Femur (tissue), 1 donor: ENCODE measurements at regions not wholly inside any gene's neighbourhood (a gene's known extent, or its start where the extent isn't known, plus 50 kb on each side); places are given as distances from the start of the nearest gene placed in this dataset.

Experiments
- DNase-seq: peaks from one replicate; pipeline ENCODE4 v3.0.0-alpha.2; 2017

- DNase-seq = no peak
Observed at GRCh38 chr4:52288212-52288855, 237.2 kb downstream of the SPATA18 start.

- DNase-seq = peak; percentile 85
Observed at GRCh38 chr4:52290466-52290865, 239.4 kb downstream of the SPATA18 start.

DNA sequence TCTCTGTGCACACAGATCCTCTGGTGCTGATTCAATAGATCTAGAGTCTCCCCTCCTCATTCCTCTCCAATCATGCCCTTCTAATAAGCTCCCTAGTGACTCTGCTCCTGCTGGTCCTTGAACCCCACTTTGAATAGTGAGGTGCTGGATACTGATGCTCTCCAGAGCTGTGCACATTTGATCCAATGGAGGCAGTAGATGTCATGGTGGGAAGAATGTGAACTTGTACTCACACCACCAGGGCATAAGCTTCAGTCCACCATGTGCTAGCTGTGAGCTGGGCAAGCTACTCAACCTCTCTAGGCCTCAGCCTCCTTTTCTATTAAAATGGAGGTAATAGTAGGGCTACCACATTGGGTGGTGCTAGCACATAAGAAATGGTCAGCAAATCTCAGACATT is 241.1 kb downstream of the SPATA18 start:
- DNase-seq = no peak

DNA sequence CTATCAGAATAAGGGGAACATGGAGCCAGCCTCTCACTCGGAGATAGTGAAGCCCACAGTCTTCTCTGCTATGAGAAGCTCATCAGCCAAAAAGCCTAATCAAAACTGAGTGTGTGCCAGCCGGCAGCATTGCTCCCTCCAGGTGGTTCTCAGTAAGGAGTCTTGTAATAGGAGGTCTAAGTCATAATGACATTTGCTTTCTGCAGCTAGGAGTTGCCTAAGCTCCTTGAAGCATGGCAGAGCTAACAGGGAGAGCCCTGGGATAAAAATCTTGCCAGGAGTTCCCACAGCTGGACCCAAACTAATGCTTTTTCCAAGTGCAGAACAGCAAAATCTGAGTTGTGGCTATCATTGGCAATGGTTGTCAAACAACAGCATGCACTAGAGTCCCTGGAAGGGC is 245.2 kb downstream of the SPATA18 start:
- DNase-seq = no peak

GRCh38 chr4:52298444-52298843 is 247.3 kb downstream of the SPATA18 start:
- DNase-seq = no peak

DNA sequence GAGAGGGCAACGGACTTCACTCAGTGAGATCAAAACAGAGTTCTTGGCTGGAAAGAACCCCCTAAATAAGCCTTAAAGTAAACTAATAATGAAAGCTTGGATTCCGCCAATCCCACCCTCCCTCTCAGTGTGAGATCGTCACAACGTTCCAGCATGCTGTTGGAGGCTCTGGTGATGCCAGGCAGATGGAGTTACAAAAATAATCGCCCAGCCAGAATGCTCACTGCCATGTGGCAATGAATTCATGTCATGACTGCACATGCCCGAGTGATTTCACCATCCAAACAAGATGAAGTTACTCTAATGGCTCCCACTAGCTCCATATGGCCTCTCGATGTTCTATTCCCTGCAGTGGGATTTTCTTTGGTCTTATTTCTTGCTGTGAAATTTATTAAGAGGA is 248.0 kb downstream of the SPATA18 start:
- DNase-seq = peak; percentile 43

DNA sequence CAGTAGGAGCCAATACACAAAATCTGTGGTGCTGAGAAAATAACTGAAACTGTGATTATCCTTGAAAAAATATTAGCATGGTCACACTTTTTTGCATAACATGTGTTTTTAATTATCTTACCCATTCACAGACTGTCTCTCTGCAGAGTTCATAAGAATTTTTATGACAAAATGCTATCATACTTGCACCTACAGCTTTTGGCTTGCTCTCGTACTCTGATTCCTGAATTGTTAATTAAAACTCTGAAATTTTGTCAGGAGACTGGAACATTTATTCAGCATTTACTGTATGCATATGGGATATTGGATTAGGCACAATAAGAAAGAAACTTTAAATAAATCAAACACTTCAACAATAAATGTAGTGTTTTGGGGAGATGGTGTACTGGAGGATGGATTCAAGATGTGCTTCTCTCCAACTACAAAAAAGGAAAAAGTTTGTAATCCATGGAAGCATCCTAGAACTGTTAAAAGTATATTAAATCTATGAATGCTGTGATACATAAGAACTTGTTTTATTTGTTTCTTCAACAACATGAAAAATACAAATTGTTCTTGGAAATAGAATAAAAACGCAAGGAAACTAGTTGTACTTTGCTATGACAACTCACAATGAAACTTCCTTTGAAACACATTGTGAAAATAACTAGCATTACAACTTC is 260.5 kb downstream of the SPATA18 start:
- DNase-seq = no peak

DNA sequence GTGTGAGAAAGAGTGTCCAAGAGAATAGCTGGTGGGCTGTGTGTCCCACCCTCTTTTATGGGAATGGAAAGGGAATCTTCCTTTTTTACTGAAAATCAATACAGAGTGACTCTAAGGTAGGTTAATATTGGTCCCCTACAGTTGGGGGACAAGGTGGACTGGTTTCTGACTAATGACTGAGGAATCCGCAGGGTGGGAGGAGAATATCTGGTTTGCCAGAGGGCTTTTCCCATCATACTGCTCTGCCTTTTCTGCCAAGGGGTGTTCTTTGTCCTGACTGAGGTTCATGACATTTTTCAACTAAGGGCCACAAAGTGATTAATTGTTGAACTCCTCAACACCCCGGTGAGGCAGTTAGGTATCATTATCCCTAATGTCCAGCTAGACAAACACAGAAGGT is 261.6 kb downstream of the SPATA18 start:
- DNase-seq = no peak

DNA sequence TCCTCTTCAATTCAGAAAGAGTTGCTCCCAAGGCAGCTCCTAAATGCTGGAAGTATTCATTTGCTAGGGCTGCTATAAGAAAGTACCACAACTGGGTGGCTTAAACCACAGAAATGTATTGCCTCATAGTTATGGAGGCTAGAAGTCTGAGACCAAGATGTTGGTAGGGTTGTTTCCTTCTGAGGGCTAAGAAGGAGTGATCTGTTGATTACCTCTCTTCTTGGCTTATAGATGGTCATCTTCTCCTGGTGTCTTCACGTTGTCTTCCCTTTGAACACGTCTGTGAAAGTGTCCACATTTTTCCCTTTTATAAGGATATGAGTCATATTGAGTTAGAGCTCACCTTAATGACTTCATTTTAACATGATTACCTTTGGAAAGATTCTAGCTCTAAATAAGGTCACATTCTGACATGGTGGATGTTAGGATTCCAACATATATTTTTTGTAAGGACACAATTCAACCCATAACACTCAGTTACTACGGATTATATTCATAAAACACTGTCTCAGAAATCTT is 266.3 kb downstream of the SPATA18 start:
- no peak for DNase-seq

GRCh38 chr4:52317981-52318380 is 266.9 kb downstream of the SPATA18 start:
- no peak for DNase-seq

DNA sequence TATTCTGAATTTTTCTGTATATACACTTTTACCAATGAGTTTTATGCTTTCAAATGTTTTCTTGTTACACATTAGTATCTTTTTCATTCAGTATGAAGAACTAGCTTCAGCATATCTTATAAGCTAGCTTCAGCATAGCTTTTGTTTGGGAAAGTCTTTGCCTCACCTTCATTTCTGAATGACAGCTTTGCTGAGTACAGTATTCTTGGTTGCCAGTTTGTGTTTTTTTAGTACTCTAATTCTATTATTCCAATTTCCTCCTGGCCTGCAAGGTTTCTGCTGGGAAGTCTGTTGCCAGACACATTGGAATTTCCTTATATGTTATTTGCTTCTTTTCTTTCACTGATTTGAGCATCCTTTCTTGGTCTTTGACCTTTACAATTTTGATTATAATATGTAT is 278.8 kb downstream of the SPATA18 start:
- DNase-seq = no peak

DNA sequence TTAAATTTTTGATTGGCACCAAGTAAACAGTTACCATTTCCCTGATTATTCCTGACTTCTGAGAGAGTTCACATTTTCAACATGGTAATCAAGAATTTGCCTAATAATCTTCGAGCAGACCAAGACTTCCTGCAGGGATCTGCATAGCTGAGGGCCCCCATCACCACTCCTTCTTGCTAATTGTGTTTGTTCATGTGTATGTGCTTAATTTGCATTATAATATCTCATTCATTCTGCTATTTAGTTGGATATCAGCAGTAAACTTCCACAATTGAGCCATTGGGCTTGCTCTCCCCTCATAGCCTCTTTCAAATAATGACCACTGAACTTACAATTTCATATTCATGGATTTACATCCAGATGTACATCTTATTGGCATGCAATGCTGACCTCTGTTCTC is 292.5 kb downstream of the SPATA18 start:
- DNase-seq = no peak

DNA sequence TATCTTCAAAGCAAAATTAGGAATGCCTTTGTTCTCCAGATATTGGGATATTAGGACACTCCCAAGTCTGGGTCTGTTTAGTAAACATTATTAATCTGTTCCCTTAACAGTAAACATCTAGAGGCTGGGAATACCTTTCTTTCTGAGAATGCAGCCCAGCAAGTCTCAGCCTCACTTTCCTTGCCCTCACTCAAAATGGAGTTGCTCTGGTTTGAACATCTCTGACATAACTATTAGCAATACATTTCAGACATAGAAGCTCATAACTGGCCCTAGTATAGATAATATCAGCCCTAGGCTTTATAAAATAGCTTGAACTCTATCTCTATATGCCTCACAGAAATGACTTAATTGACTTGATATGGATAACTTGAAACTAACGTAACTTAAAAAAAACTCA is 299.8 kb downstream of the SPATA18 start:
- no peak for DNase-seq

DNA sequence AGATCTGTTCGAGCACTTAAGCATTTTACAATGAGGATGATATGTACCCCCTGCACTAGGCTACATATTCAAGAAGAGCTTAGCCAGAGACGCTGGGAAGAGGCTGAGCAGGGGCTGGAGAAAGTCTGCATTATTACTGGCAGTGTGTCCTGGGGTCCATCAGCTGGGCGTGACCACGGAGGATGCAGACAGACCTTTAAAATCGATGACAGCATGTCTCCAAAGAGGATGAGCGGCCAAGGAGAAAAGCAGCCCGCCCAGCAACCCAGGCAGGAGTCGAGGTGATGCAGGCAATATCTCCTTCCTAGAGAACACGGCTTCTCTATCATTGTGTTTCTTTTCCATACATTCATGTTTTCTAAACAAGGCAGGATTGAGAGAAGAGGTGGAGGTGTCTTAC is 300.7 kb downstream of the USP46 start:
- DNase-seq = peak; percentile 67

DNA sequence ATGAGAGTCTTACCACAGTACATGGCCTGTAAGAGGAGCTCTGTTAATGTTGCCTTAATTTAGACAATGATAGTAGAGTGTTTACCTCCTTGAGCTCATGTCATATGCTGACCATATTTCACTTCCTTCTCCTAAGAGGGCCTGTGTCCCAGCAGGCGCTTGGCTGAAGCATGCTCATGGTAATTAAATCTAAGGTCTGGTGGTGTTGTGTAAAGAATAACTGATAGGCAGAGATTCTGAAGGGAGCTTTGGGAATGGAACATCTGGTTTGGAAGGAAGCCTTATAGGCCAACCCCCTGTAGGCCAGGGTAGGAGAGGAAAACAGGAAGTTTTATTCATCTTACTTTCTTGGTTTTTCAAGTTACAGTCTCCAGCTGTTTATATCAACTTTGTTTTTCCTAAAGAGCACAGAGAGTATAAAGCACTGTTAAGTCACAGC is 300.2 kb downstream of the USP46 start:
- peak; percentile 37 for DNase-seq

- DNase-seq = no peak
Observed at GRCh38 chr4:52366191-52366590, 292.9 kb downstream of the USP46 start.

GRCh38 chr4:52366621-52367020 is 292.5 kb downstream of the USP46 start:
- peak; percentile 70 for DNase-seq

- no peak for DNase-seq
Observed at GRCh38 chr4:52367282-52367830, 291.7 kb downstream of the USP46 start.

GRCh38 chr4:52368895-52369294 is 290.2 kb downstream of the USP46 start:
- no peak for DNase-seq

GRCh38 chr4:52369649-52370048 is 289.5 kb downstream of the USP46 start:
- no peak for DNase-seq

GRCh38 chr4:52370576-52370975 is 288.5 kb downstream of the USP46 start:
- no peak for DNase-seq

DNA sequence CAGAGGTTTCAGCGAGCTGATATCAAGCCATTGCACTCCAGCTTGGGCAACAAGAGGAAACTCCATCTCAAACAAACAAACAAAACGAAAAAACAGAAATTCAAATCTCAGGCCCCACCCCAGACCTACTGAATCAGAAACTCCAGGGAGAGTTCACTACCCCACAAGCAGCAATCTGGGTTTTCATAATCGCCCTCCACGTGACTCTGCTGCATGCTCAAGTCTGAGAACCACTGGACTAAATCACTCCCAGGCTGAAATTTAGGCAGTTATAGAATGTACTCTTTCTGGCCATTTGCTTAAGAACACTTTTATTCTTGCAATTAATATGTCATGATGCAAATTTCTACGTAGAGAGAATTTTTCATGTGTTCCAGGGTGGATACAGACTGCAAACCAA is 287.3 kb downstream of the USP46 start:
- no peak for DNase-seq

DNA sequence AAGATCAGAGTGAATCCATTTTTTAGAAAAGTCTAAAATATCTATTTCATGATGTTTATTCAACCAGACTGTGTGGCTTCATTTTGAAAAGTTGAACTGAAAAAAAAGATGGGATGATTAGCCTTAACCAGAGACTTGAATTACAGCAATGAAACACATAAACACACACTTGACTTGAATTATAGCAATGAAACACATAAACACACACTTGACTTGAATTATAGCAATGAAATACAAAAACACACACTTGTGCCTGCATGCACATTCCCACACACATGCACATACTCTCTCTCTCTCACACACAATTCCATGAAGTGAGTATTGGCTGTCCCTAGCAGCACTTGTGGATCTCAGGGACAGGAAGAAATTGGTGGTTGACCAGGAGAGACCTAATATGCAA is 286.8 kb downstream of the USP46 start:
- DNase-seq = no peak

- DNase-seq = no peak
Observed at GRCh38 chr4:52372747-52373146, 286.4 kb downstream of the USP46 start.
